Liver (tissue), 3 donors: ENCODE measurements at regions not wholly inside any gene's neighbourhood (a gene's known extent, or its start where the extent isn't known, plus 50 kb on each side); places are given as distances from the start of the nearest gene placed in this dataset.

Source experiments
- EGR1 ChIP-seq, 2 donors: IDR thresholded peaks; 2 replicates each; pipeline ENCODE4 v1.6.1; 2016 to 2018; ENCODE audit warnings: antibody characterized with exemption in 2 of 2, low read depth in 2 of 2
- GABPA ChIP-seq, 2 donors: IDR thresholded peaks in 1 of 2; conservative IDR thresholded peaks in 1 of 2; 2 replicates each; pipeline ENCODE4 v1.6.1; 2016; ENCODE audit warnings: antibody characterized with exemption in 2 of 2, mild to moderate bottlenecking in 1 of 2, moderate library complexity in 1 of 2
- JUND ChIP-seq, 2 donors: IDR thresholded peaks; 2 replicates each; pipeline ENCODE4 v1.6.1; 2016; ENCODE audit warnings: antibody characterized with exemption in 2 of 2
- NR2F2 ChIP-seq: IDR thresholded peaks from 2 replicates; pipeline ENCODE4 v1.6.1; 2016; ENCODE audit warnings: antibody characterized with exemption
- RAD21 ChIP-seq, 2 donors: IDR thresholded peaks; 2 replicates each; pipeline ENCODE4 v1.6.1; 2016; ENCODE audit warnings: antibody characterized with exemption in 2 of 2, mild to moderate bottlenecking in 2 of 2
- RXRA ChIP-seq, 2 donors: IDR thresholded peaks; 2 replicates each; pipeline ENCODE4 v1.6.1; 2017 to 2018; ENCODE audit warnings: antibody characterized with exemption in 2 of 2, mild to moderate bottlenecking in 1 of 2
- SP1 ChIP-seq: IDR thresholded peaks from 2 replicates; pipeline ENCODE4 v1.6.1; 2018; ENCODE audit warnings: antibody characterized with exemption, mild to moderate bottlenecking
- TAF1 ChIP-seq: conservative IDR thresholded peaks from 2 replicates; pipeline ENCODE4 v1.6.1; 2016; ENCODE audit warnings: antibody characterized with exemption, mild to moderate bottlenecking
- YY1 ChIP-seq: IDR thresholded peaks from 2 replicates; pipeline ENCODE4 v1.6.1; 2016; ENCODE audit warnings: antibody characterized with exemption, mild to moderate bottlenecking
- TF ChIP-seq, protein P1 (sequence below): fragments of 150-350 bp; IDR thresholded peaks from 2 replicates; pipeline ENCODE4 v1.5.1; 2017; ENCODE audit warnings: improper control_type of control experiment, low read depth, low read length; ENCODE audit not compliant: missing input control
- TF ChIP-seq, protein P2 (sequence below): IDR thresholded peaks from 2 replicates; pipeline ENCODE4 v1.6.1; 2016; ENCODE audit warnings: antibody characterized with exemption, mild to moderate bottlenecking
- TF ChIP-seq, protein P3 (sequence below): IDR thresholded peaks from 2 replicates; pipeline ENCODE4 v1.6.1; 2016; ENCODE audit warnings: antibody characterized with exemption
- TF ChIP-seq, protein P4 (sequence below): IDR thresholded peaks from 2 replicates; pipeline ENCODE4 v1.6.1; 2016; ENCODE audit warnings: antibody characterized with exemption
- TF ChIP-seq, protein P5 (sequence below): IDR thresholded peaks from 2 replicates; pipeline ENCODE4 v1.6.1; 2016; ENCODE audit warnings: antibody characterized with exemption
- donor health status: healthy.
- donor health status: healthy.

DNA sequence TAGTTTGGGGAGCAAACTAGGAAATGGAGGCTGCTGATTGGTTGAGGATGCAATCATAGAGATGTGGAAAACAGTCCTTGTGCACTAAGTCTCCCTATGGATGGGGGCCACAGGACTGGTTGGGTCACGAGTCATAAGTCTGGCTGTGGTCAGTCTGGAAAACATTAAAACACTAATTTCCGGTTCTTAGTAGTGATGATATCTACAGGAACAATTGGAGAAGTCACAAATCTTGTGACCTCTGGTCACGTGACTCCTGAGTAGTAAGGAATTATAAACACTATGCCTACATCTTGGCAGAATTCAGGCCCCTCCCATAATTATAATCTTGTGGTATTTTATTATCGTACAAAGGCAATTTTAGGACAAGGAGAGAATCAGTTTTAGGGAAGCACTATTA is 317.3 kb upstream of the ARPP21 start:
- TF ChIP-seq, protein P1, sequence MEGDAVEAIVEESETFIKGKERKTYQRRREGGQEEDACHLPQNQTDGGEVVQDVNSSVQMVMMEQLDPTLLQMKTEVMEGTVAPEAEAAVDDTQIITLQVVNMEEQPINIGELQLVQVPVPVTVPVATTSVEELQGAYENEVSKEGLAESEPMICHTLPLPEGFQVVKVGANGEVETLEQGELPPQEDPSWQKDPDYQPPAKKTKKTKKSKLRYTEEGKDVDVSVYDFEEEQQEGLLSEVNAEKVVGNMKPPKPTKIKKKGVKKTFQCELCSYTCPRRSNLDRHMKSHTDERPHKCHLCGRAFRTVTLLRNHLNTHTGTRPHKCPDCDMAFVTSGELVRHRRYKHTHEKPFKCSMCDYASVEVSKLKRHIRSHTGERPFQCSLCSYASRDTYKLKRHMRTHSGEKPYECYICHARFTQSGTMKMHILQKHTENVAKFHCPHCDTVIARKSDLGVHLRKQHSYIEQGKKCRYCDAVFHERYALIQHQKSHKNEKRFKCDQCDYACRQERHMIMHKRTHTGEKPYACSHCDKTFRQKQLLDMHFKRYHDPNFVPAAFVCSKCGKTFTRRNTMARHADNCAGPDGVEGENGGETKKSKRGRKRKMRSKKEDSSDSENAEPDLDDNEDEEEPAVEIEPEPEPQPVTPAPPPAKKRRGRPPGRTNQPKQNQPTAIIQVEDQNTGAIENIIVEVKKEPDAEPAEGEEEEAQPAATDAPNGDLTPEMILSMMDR = no peak
- TF ChIP-seq, protein P2, sequence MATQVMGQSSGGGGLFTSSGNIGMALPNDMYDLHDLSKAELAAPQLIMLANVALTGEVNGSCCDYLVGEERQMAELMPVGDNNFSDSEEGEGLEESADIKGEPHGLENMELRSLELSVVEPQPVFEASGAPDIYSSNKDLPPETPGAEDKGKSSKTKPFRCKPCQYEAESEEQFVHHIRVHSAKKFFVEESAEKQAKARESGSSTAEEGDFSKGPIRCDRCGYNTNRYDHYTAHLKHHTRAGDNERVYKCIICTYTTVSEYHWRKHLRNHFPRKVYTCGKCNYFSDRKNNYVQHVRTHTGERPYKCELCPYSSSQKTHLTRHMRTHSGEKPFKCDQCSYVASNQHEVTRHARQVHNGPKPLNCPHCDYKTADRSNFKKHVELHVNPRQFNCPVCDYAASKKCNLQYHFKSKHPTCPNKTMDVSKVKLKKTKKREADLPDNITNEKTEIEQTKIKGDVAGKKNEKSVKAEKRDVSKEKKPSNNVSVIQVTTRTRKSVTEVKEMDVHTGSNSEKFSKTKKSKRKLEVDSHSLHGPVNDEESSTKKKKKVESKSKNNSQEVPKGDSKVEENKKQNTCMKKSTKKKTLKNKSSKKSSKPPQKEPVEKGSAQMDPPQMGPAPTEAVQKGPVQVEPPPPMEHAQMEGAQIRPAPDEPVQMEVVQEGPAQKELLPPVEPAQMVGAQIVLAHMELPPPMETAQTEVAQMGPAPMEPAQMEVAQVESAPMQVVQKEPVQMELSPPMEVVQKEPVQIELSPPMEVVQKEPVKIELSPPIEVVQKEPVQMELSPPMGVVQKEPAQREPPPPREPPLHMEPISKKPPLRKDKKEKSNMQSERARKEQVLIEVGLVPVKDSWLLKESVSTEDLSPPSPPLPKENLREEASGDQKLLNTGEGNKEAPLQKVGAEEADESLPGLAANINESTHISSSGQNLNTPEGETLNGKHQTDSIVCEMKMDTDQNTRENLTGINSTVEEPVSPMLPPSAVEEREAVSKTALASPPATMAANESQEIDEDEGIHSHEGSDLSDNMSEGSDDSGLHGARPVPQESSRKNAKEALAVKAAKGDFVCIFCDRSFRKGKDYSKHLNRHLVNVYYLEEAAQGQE = no peak
- no peak for TF ChIP-seq GABPA (IDR thresholded peaks at IDR 0.05 in 1 of 2, conservative IDR thresholded peaks at IDR 0.05 in 1 of 2)
- TF ChIP-seq SP1 = no peak
- TF ChIP-seq JUND (IDR thresholded peaks at IDR 0.05) = no peak
- TF ChIP-seq, protein P3, sequence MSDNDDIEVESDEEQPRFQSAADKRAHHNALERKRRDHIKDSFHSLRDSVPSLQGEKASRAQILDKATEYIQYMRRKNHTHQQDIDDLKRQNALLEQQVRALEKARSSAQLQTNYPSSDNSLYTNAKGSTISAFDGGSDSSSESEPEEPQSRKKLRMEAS = no peak
- no peak for TF ChIP-seq TAF1
- TF ChIP-seq RXRA (IDR thresholded peaks at IDR 0.05) = no peak
- no peak for TF ChIP-seq NR2F2
- TF ChIP-seq EGR1 (IDR thresholded peaks at IDR 0.05; ENCODE audit: low read depth in 2 of 2) = no peak
- TF ChIP-seq, protein P4, sequence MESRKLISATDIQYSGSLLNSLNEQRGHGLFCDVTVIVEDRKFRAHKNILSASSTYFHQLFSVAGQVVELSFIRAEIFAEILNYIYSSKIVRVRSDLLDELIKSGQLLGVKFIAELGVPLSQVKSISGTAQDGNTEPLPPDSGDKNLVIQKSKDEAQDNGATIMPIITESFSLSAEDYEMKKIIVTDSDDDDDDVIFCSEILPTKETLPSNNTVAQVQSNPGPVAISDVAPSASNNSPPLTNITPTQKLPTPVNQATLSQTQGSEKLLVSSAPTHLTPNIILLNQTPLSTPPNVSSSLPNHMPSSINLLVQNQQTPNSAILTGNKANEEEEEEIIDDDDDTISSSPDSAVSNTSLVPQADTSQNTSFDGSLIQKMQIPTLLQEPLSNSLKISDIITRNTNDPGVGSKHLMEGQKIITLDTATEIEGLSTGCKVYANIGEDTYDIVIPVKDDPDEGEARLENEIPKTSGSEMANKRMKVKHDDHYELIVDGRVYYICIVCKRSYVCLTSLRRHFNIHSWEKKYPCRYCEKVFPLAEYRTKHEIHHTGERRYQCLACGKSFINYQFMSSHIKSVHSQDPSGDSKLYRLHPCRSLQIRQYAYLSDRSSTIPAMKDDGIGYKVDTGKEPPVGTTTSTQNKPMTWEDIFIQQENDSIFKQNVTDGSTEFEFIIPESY = no peak
- no peak for TF ChIP-seq RAD21 (IDR thresholded peaks at IDR 0.05)
- no peak for TF ChIP-seq YY1
- TF ChIP-seq, protein P5, sequence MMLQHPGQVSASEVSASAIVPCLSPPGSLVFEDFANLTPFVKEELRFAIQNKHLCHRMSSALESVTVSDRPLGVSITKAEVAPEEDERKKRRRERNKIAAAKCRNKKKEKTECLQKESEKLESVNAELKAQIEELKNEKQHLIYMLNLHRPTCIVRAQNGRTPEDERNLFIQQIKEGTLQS = no peak
